Trophoblast cell (in vitro differentiated cells and primary cell): ENCODE measurements at regions not wholly inside any gene's neighbourhood (a gene's known extent, or its start where the extent isn't known, plus 50 kb on each side); places are given as distances from the start of the nearest gene placed in this dataset.

Experiments used
- DNase-seq, 2 donors: peaks; one replicate each; pipeline ENCODE4 v3.0.0-alpha.2; 2016
- H2AFZ ChIP-seq: 2 replicates; pipeline ENCODE4 v1.6.1; 2013; ENCODE audit warnings: low read length, moderate library complexity, mild to moderate bottlenecking; ENCODE audit not compliant: insufficient read depth, poor library complexity
- H2AK5ac ChIP-seq: 2 replicates; pipeline ENCODE4 v1.6.1; 2013; ENCODE audit warnings: mild to moderate bottlenecking, low read length
- H2BK120ac ChIP-seq: 2 replicates; pipeline ENCODE4 v1.6.1; 2013; ENCODE audit warnings: low read length, mild to moderate bottlenecking, moderate library complexity; ENCODE audit not compliant: insufficient read depth, poor library complexity
- H2BK12ac ChIP-seq: 2 replicates; pipeline ENCODE4 v1.6.1; 2013; ENCODE audit warnings: mild to moderate bottlenecking, low read length, moderate library complexity
- H2BK5ac ChIP-seq: 2 replicates; pipeline ENCODE4 v1.6.1; 2013; ENCODE audit warnings: low read length, low read depth, moderate library complexity, mild to moderate bottlenecking; ENCODE audit not compliant: poor library complexity
- H3K14ac ChIP-seq: 2 replicates; pipeline ENCODE4 v1.6.1; 2013; ENCODE audit warnings: mild to moderate bottlenecking, low read length
- H3K18ac ChIP-seq: 2 replicates; pipeline ENCODE4 v1.6.1; 2013; ENCODE audit warnings: mild to moderate bottlenecking, low read length
- H3K23ac ChIP-seq: 2 replicates; pipeline ENCODE4 v1.6.1; 2013; ENCODE audit warnings: low read length
- H3K27ac ChIP-seq: 2 replicates; pipeline ENCODE4 v1.5.1; 2013; ENCODE audit warnings: low read depth, mild to moderate bottlenecking, inconsistent platforms, low read length, moderate library complexity
- H3K27me3 ChIP-seq: 2 replicates; pipeline ENCODE4 v1.6.1; 2013; ENCODE audit warnings: inconsistent platforms, mild to moderate bottlenecking, low read length, moderate library complexity; ENCODE audit not compliant: insufficient read depth
- H3K36me3 ChIP-seq, 2 experiments: 1 replicate in 1 of 2; 2 replicates in 1 of 2; pipeline ENCODE4 v1.6.1; 2013; ENCODE audit warnings: low read length in 2 of 2, mild to moderate bottlenecking in 2 of 2, moderate library complexity in 1 of 2; ENCODE audit not compliant: insufficient read depth in 2 of 2, control insufficient read depth in 1 of 2
- H3K4ac ChIP-seq: 2 replicates; pipeline ENCODE4 v1.6.1; 2013; ENCODE audit warnings: low read depth, mild to moderate bottlenecking, low read length, moderate library complexity
- H3K4me1 ChIP-seq, 2 experiments: 1 replicate in 1 of 2; 2 replicates in 1 of 2; pipeline ENCODE4 v1.6.1; 2013; ENCODE audit warnings: low read length in 2 of 2, mild to moderate bottlenecking in 2 of 2, moderate library complexity in 1 of 2; ENCODE audit not compliant: insufficient read depth in 2 of 2, control insufficient read depth in 1 of 2
- H3K4me2 ChIP-seq: 2 replicates; pipeline ENCODE4 v1.6.1; 2013; ENCODE audit warnings: inconsistent platforms, mild to moderate bottlenecking, low read length, moderate library complexity
- H3K4me3 ChIP-seq: 2 replicates; pipeline ENCODE4 v1.5.1; 2013; ENCODE audit warnings: mild to moderate bottlenecking, low read depth, low read length, inconsistent platforms
- H3K79me1 ChIP-seq: one replicate; pipeline ENCODE4 v1.6.1; 2013; ENCODE audit warnings: low read length
- H3K79me2 ChIP-seq: 2 replicates; pipeline ENCODE4 v1.6.1; 2013; ENCODE audit warnings: low read length, mild to moderate bottlenecking; ENCODE audit not compliant: control insufficient read depth, insufficient read depth, poor library complexity
- H3K9ac ChIP-seq: 2 replicates; pipeline ENCODE4 v1.6.1; 2013; ENCODE audit warnings: mild to moderate bottlenecking, low read length
- H3K9me3 ChIP-seq: 2 replicates; pipeline ENCODE4 v1.6.1; 2013; ENCODE audit warnings: low read depth, mild to moderate bottlenecking, control low read depth, inconsistent platforms, low read length; ENCODE audit not compliant: insufficient read depth
- H4K12ac ChIP-seq: 2 replicates; pipeline ENCODE4 v1.6.1; 2013; ENCODE audit warnings: low read depth, mild to moderate bottlenecking, low read length, moderate library complexity
- H4K8ac ChIP-seq: 2 replicates; pipeline ENCODE4 v1.6.1; 2013; ENCODE audit warnings: low read depth, mild to moderate bottlenecking, low read length, moderate library complexity
- H4K91ac ChIP-seq: one replicate; pipeline ENCODE4 v1.6.1; 2013; ENCODE audit warnings: low read depth, mild to moderate bottlenecking, low read length, moderate library complexity
- WGBS: extraction: QIAGEN DNeasy Blood & Tissue Kit; methylation state at CpG from one replicate; pipeline ENCODE4 v1.1.7; 2013; ENCODE audit warnings: missing lambda C conversion rate; ENCODE audit not compliant: insufficient read length, insufficient coverage; ENCODE audit errors: extremely low coverage; 5-methylcytosine and 5-hydroxymethylcytosine counted together

DNA sequence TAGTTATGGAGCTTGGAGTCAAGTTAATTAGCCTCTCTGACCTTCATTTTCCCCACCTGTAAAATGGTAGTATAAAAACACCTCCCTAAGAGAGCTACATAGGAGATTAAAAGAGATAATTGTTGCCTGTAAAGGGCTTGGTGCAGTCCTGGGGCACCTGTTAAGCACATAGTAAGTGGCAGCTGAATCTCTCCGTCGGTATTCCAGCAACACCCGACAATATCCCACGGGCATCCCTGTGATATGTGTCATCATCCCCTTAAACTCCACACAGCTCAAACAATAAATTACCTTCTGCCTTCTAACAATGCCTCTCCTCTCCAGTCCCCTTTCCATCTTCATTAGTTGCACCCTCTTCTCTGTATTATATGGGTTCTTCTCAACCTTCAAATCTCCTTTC lies 121.5 kb downstream of the C11orf91 start:
- WGBS, result no CpG with 5 or more reads among the region's 4 CpGs
- no peak overlapping the region for H2BK12ac ChIP-seq
- H2BK5ac ChIP-seq, result no peak overlapping the region
- H3K27ac ChIP-seq, result no peak overlapping the region
- no peaks in the 10 kb centered on the region for H3K79me1 ChIP-seq
- DNase-seq, result no peak
- no peak overlapping the region for H2AFZ ChIP-seq
- H3K4me2 ChIP-seq, result no peak overlapping the region
- no peaks in the 10 kb centered on the region for H3K4me1 ChIP-seq
- no peak overlapping the region for H2AK5ac ChIP-seq
- H3K18ac ChIP-seq, result no peak overlapping the region
- no peaks in the 10 kb centered on the region for H3K36me3 ChIP-seq
- no peak overlapping the region for H3K4me3 ChIP-seq
- H4K91ac ChIP-seq, result no peak overlapping the region
- no peak overlapping the region for H3K14ac ChIP-seq
- H3K79me2 ChIP-seq, result no peaks in the 10 kb centered on the region
- no peak overlapping the region for H4K12ac ChIP-seq
- no peaks in the 10 kb centered on the region for H3K9me3 ChIP-seq
- H3K23ac ChIP-seq, result no peak overlapping the region
- no peak overlapping the region for H3K4ac ChIP-seq
- no peaks in the 10 kb centered on the region for H3K27me3 ChIP-seq
- H2BK120ac ChIP-seq, result no peak overlapping the region
- no peak overlapping the region for H3K9ac ChIP-seq
- no peak overlapping the region for H4K8ac ChIP-seq

DNA sequence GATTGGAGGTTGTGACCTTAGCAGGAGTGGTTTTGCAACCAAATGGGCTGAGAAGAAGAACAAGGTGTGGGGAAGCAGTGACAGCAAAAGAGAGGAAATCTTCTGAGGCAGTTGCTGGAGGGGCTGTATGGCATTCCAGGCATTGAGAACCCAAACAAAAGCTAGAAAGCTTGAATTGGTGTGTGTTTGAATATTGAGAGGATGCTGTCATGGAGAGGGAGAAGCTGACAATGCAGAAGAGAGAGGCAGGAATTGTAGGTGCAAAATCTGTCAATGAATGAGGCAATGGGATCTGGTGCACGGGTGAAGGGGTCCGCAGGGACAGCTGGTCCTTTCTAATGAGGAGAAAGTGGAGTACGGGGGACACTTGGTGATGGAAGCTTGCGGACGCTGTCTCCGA lies 123.4 kb downstream of the C11orf91 start:
- Histone ChIP-seq H3K9me3 (no peaks in the 10 kb centered on the region), H3K27me3 (no peaks in the 10 kb centered on the region), H3K4ac (no peak overlapping the region), H3K9ac (no peak overlapping the region), H3K4me3 (no peak overlapping the region), H4K8ac (no peak overlapping the region), H3K36me3 (no peaks in the 10 kb centered on the region), H3K18ac (no peak overlapping the region), H3K27ac (no peak overlapping the region), H2AK5ac (no peak overlapping the region), H2BK120ac (no peak overlapping the region), H3K4me1 (no peaks in the 10 kb centered on the region), H3K4me2 (no peak overlapping the region), H2AFZ (no peak overlapping the region), H3K23ac (no peak overlapping the region), H3K79me2 (no peaks in the 10 kb centered on the region), H2BK5ac (no peak overlapping the region), H3K14ac (no peak overlapping the region), H4K12ac (no peak overlapping the region), H3K79me1 (no peaks in the 10 kb centered on the region), H4K91ac (no peak overlapping the region), H2BK12ac (no peak overlapping the region)
- no peak for DNase-seq
- WGBS, result no CpG with 5 or more reads among the region's 6 CpGs

DNA sequence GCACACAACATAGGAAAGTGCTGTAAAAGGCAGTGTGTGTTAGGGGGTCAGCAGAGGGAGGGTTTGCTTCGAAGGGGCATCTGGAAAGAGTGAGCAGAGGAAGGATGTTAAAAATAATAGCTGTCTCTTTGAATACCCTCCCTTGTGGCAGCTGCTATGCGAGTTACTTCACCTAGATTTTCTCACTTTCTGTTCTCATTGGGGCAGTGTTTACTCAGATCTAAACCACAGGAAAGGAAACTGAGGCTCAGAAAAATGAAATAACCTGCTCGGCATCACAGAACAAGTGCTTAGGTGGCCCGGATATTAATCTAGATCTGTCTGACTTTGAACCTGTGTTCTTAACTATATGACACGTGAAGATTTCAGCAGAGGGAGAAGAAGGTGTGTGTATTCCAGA lies 125.3 kb downstream of the C11orf91 start:
- no peak overlapping the region for H4K91ac ChIP-seq
- H2AK5ac ChIP-seq, result no peak overlapping the region
- no peaks in the 10 kb centered on the region for H3K27me3 ChIP-seq
- no peak overlapping the region for H3K4me2 ChIP-seq
- H2BK120ac ChIP-seq, result no peak overlapping the region
- no CpG with 5 or more reads among the region's 5 CpGs for WGBS
- H3K36me3 ChIP-seq, result no peaks in the 10 kb centered on the region
- H3K79me1 ChIP-seq, result no peaks in the 10 kb centered on the region
- H3K9me3 ChIP-seq, result no peaks in the 10 kb centered on the region
- no peak overlapping the region for H3K23ac ChIP-seq
- H3K4ac ChIP-seq, result no peak overlapping the region
- no peak overlapping the region for H3K9ac ChIP-seq
- no peak overlapping the region for H4K12ac ChIP-seq
- H3K4me1 ChIP-seq, result no peaks in the 10 kb centered on the region
- H2AFZ ChIP-seq, result no peak overlapping the region
- H3K14ac ChIP-seq, result no peak overlapping the region
- H3K18ac ChIP-seq, result no peak overlapping the region
- H3K79me2 ChIP-seq, result no peaks in the 10 kb centered on the region
- no peak overlapping the region for H2BK12ac ChIP-seq
- DNase-seq, result no peak
- no peak overlapping the region for H2BK5ac ChIP-seq
- H3K27ac ChIP-seq, result no peak overlapping the region
- H3K4me3 ChIP-seq, result no peak overlapping the region
- no peak overlapping the region for H4K8ac ChIP-seq

- H2BK12ac ChIP-seq, result no peak overlapping the region
- no peak overlapping the region for H3K4me2 ChIP-seq
- H3K79me2 ChIP-seq, result no peaks in the 10 kb centered on the region
- no peak overlapping the region for H4K8ac ChIP-seq
- H3K9me3 ChIP-seq, result no peaks in the 10 kb centered on the region
- no peak overlapping the region for H2AK5ac ChIP-seq
- no peaks in the 10 kb centered on the region for H3K79me1 ChIP-seq
- no peak overlapping the region for H2BK5ac ChIP-seq
- H3K9ac ChIP-seq, result no peak overlapping the region
- no peaks in the 10 kb centered on the region for H3K4me1 ChIP-seq
- H3K36me3 ChIP-seq, result no peaks in the 10 kb centered on the region
- H4K12ac ChIP-seq, result no peak overlapping the region
- no peak overlapping the region for H3K27ac ChIP-seq
- WGBS, result no CpG with 5 or more reads among the region's 7 CpGs
- H4K91ac ChIP-seq, result no peak overlapping the region
- H3K14ac ChIP-seq, result no peak overlapping the region
- no peak overlapping the region for H3K4ac ChIP-seq
- no peak overlapping the region for H3K23ac ChIP-seq
- H2BK120ac ChIP-seq, result no peak overlapping the region
- no peaks in the 10 kb centered on the region for H3K27me3 ChIP-seq
- no peak overlapping the region for H3K4me3 ChIP-seq
- DNase-seq, result no peak
- H2AFZ ChIP-seq, result no peak overlapping the region
- H3K18ac ChIP-seq, result no peak overlapping the region
These were observed 126.3 kb downstream of the C11orf91 start for GRCh38 chr11:33574331-33574730.
